NCI-H1092 (cell line): ENCODE measurements at regions not wholly inside any gene's neighbourhood (a gene's known extent, or its start where the extent isn't known, plus 50 kb on each side); places are given as distances from the start of the nearest gene placed in this dataset.
A peak's percentile ranks its signal among the peaks of the same experiment; 100 is the strongest.

Experiments used
- DNase-seq: peaks from one replicate; lab custom pipeline; 2025; lab: John Stamatoyannopoulos, UW

DNA sequence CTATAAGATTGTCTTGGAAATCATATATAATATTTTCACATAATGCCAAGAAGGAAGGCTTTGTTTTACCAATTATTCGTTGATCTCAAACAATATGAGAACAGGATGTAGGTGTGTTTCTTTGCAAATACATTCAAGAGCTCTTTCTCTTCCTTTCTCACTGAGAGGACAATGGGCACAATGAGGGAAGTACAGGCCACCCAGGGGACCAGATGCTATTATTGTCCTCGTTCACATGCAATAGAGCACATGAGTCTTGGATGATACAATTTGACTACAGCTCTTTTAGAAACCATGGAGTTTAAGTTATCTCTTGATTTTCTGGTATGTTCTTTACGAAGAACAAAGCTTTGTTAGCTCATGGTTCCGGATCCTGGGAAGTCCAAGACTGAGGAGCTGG lies 323.7 kb upstream of the KLF6 start:
- DNase-seq: no peak

DNA sequence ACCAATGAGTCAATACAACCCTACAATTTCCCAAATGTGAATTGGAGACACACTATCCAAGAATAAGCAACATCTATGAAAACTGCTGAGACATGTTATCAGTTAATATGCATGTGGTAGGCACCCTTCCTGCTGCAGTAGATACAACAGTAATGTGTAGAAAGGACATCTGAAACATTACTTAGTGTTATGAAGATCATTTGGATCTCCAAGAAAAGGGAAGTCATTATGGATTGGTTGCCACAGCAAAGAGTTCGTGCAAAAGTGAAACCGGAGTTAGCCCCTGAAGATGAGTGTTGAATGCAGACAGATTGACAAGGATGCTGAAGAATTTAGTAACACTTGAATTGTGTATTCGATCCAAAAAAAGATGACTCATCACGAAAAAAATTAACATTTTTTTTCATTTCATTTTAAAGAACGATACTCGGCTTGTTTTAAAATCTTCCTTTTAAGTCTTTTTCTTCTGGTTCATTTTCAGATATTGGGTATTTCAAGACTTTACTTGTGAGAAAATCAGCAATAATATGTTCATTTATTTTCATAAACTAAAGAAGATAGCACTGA lies 322.4 kb upstream of the KLF6 start:
- DNase-seq: no peak

- DNase-seq: no peak
These were observed 318.6 kb upstream of the KLF6 start for GRCh38 chr10:4103603-4104002.

DNA sequence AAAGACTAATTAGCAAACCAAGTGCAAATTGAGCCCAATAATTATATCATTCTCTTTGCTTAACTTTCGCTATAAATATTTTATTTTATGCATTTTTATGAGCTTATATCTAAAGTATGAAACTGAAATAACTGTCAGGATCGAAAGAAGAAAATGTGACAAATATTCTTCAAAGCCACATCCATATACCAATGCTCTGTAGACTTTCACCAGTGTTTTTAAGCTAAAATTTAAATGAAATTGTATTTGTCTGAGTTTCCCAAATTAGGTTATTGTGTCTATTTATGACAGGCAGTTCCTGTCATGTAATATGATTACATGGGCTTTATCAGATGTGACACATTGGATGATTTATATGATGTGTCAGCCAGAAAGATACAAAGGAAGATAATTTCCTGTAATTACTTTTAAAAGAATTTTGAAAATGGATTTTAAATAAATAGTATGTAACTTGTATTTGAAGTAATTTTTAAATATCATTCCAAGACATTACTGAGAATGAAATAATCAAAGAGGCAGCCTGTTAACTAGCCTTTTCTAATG lies 317.9 kb upstream of the KLF6 start:
- DNase-seq: no peak

GRCh38 chr10:4101918-4102654 lies 317.1 kb upstream of the KLF6 start:
- DNase-seq: no peak

- DNase-seq: no peak
These were observed 315.4 kb upstream of the KLF6 start for GRCh38 chr10:4100380-4100779.

DNA sequence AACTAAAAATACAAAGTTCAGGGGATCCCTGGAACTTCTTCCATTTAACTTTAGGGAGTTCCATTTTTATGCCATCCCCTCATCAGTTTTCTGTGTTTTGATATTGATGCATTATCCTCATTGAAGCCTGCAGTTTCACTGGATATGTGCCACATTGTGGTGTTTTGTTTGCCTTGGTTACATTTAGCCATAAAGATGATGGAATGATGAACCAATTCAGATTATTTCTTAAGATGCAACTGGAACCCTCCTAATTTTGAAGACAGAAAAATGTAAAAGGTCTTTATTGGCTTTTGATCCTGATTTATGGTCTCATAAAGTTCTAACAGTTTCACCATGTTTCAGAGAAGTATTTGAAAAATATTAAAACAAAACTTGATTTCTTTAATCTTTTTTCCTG lies 314.2 kb upstream of the KLF6 start:
- DNase-seq: no peak

DNA sequence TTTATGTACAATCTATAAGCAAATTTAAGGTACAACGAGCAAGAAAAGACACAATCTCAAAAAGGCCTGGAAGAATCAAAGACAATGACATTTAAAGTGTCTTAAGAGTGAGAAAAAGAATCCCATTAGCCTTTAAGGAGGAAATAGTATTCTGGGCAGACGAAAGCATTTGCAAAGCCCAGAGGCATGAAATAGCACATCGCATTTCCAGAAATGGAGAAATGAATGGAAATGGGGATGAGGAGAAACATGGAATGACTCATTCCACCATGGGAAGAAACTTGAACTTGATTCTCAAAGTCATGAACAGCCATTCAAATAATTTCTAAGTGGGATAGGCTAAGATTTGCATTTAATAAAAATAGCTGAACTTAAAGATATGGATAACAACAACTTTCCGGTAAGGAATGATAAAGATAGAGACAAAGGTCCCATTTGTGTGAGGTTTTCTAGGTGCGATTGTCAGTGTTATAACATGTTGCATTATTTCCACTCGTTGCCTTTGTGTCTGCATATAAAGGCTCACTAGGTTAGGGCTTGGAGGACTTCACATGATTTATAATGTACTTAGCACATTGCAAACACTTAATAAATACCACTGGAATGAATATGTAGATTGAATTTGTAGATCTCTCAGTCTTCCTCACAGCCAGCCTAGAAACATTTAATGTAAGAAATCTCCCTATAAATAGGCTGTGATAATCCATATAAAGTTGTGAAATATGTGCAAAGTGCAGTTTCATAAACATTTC lies 310.3 kb upstream of the KLF6 start:
- no peak for DNase-seq

GRCh38 chr10:4094751-4095150 lies 309.7 kb upstream of the KLF6 start:
- DNase-seq: no peak

DNA sequence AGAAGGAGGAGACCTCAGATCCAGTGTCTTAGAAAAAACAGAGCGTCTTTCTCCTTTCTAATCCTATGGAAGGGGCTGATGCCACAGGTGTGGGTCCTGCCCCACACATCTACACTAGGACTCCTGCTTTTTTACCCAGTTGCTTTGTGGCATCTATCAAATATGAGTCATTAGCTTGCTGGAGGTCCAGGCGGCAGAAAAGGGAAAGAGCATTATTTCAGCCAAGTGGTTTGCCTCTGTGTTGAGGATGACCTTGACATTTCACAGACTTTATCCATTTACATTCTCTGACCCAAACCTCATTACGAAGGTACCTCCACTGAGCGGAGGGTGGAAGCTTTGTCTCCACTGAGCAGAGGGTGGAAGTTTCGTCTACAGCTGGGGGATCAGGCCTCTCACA lies 308.4 kb upstream of the KLF6 start:
- no peak for DNase-seq

DNA sequence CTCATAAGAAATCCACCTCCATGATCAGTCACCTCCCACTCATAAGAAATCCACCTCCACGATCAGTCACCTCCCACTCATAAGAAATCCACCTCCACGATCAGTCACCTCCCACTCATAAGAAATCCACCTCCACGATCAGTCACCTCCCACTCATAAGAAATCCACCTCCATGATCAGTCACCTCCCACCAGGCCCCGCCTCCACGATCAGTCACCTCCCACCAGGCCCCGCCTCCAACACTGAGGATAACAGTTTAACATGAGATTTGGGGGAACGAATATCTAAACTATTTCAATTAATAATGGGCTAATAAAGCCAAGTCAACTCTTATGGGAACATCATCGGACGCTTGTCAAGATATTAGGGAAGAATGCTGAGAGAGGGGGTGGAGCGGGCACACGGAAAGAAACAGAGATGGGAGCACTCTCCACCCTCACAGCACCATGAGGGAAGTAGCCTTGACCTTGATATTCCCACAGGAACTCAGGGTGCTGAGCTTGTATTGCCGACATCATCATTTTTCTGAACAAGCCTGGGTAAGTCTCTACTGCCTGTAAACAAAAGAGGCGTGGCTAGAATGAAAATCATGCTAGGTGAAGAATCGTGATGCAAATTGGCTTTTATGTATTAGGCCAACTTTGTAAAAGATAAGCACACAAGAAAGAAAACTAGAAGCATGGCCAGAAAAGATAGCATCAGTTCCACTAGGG lies 303.5 kb upstream of the KLF6 start:
- DNase-seq: no peak

GRCh38 chr10:4086131-4086898 lies 301.3 kb upstream of the KLF6 start:
- no peak for DNase-seq

- DNase-seq: peak; percentile 34
These were observed 298.5 kb upstream of the KLF6 start for GRCh38 chr10:4083509-4084003.

- no peak for DNase-seq
These were observed 297.9 kb upstream of the KLF6 start for GRCh38 chr10:4082861-4083260.

GRCh38 chr10:4081685-4082111 lies 296.7 kb upstream of the KLF6 start:
- DNase-seq: no peak

GRCh38 chr10:4080225-4080805 lies 295.3 kb upstream of the KLF6 start:
- DNase-seq: no peak

DNA sequence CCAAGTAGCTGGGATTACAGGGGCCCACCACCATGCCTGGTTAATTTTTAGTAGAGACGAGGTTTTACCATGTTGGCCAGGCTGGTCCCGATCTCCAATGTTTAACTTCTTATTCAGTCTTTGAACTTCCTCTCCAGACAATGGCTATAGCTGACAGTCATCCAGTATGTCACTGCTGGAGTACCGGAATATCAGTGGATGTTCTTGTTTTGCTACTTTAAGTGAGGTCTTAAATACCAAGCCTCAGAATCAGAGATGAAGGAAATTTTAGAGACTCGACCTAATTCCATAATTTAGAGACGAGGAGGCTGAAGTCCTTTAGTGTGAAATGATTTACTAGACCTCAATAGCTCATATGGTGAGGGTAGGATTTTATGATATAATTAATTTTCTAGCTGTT lies 294.8 kb upstream of the KLF6 start:
- DNase-seq: no peak

GRCh38 chr10:4077804-4078203 lies 292.8 kb upstream of the KLF6 start:
- DNase-seq: no peak

- no peak for DNase-seq
These were observed 292.0 kb upstream of the KLF6 start for GRCh38 chr10:4076983-4077382.

DNA sequence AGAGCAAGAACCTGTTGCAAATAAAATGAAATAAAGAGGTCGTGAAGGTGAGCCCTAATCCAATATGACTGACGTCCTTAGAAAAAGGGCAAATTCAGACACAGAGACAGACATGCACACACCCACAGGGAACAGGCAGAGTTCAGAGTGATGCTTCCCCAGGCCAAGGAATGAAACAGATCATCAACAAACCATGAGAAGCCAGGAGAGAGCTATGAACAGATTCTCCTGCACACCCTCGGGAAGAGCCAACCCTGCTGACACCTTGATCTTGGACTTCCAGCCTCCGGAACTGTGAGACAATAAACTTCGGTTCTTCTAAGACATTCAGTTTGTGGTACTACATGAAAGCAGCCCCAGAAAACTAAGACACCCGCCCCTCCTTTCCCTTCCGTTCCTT lies 290.4 kb upstream of the KLF6 start:
- DNase-seq: no peak
